Right atrium auricular region (tissue), 2 donors: ENCODE measurements at regions not wholly inside any gene's neighbourhood (a gene's known extent, or its start where the extent isn't known, plus 50 kb on each side); places are given as distances from the start of the nearest gene placed in this dataset.

Source experiments
- DNase-seq: peaks from one replicate; pipeline ENCODE4 v3.0.0-alpha.2; 2019; ENCODE audit warnings: low spot score
- H3K27ac ChIP-seq, 2 donors: fragments of 200-600 bp; sonication (generic); 1 replicate in 1 of 2; 2 replicates in 1 of 2; pipeline ENCODE4 v1.5.1; 2016 to 2019
- H3K27me3 ChIP-seq, 2 donors: fragments of 200-600 bp; sonication (generic); one replicate each; pipeline versions ENCODE4 v1.5.1 to v1.6.0; 2017 to 2019
- H3K36me3 ChIP-seq: fragments of 200-600 bp; sonication (generic); one replicate; pipeline ENCODE4 v1.5.1; 2016
- H3K4me1 ChIP-seq, 2 donors: fragments of 200-600 bp; sonication (generic); one replicate each; pipeline versions ENCODE4 v1.5.1 to v1.6.0; 2017 to 2019
- H3K4me3 ChIP-seq, 2 donors: fragments of 200-600 bp; sonication (generic); 1 replicate in 1 of 2; 2 replicates in 1 of 2; pipeline ENCODE4 v1.5.1; 2017 to 2019; ENCODE audit warnings: mild to moderate bottlenecking in 1 of 2, moderate library complexity in 1 of 2
- H3K9me3 ChIP-seq, 2 donors: fragments of 200-600 bp; sonication (generic); one replicate each; pipeline ENCODE4 v1.5.1; 2019
- TF ChIP-seq, protein P1 (sequence below), 2 donors: fragments of 200-600 bp; sonication (generic); IDR thresholded peaks; one replicate each; pipeline ENCODE4 v1.5.1; 2019; ENCODE audit warnings: antibody characterized with exemption in 2 of 2

- no peaks in the 10 kb centered on the region for H3K36me3 ChIP-seq
- H3K4me1 ChIP-seq: no peaks in the 10 kb centered on the region
- no peaks in the 10 kb centered on the region for H3K27me3 ChIP-seq
- no peak overlapping the region for H3K4me3 ChIP-seq
- TF ChIP-seq, protein P1, sequence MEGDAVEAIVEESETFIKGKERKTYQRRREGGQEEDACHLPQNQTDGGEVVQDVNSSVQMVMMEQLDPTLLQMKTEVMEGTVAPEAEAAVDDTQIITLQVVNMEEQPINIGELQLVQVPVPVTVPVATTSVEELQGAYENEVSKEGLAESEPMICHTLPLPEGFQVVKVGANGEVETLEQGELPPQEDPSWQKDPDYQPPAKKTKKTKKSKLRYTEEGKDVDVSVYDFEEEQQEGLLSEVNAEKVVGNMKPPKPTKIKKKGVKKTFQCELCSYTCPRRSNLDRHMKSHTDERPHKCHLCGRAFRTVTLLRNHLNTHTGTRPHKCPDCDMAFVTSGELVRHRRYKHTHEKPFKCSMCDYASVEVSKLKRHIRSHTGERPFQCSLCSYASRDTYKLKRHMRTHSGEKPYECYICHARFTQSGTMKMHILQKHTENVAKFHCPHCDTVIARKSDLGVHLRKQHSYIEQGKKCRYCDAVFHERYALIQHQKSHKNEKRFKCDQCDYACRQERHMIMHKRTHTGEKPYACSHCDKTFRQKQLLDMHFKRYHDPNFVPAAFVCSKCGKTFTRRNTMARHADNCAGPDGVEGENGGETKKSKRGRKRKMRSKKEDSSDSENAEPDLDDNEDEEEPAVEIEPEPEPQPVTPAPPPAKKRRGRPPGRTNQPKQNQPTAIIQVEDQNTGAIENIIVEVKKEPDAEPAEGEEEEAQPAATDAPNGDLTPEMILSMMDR (IDR thresholded peaks at IDR 0.05): no peak
- H3K27ac ChIP-seq: no peak overlapping the region
- H3K9me3 ChIP-seq: no peaks in the 10 kb centered on the region
- DNase-seq: no peak
Observed at GRCh38 chr4:179597301-179597700, 2155.1 kb upstream of the AGA start.

GRCh38 chr4:179601671-179602070, 2159.4 kb upstream of the AGA start:
- no peak overlapping the region for H3K27ac ChIP-seq
- H3K9me3 ChIP-seq: no peaks in the 10 kb centered on the region
- TF ChIP-seq, protein P1 (IDR thresholded peaks at IDR 0.05): no peak

DNA sequence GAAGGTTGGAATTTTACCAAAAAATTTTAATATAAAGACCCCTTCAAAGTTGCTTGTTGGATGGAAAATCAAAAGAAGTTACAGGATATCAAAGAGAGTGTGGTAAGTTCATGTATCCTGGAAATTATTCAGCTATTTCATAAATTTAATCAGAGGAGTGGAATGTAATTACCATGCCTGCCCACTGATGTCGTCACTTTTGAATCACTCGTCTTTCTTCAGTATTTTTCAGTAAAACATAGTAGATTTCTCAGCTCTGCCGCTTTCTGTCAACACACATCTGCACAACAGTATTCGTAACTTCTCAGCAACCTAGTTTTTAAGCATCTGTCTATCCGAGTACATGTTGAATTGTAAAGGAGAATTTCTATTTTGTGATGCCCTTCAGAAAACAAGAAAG, 2163.0 kb upstream of the AGA start:
- no peaks in the 10 kb centered on the region for H3K4me1 ChIP-seq
- no peaks in the 10 kb centered on the region for H3K9me3 ChIP-seq
- H3K27ac ChIP-seq: no peak overlapping the region
- no peaks in the 10 kb centered on the region for H3K36me3 ChIP-seq
- no peaks in the 10 kb centered on the region for H3K27me3 ChIP-seq
- no peak for DNase-seq
- TF ChIP-seq, protein P1 (IDR thresholded peaks at IDR 0.05): no peak
- no peak overlapping the region for H3K4me3 ChIP-seq

More at GRCh38 chr4:179601671-179602070, 2159.4 kb upstream of the AGA start:
- Histone ChIP-seq H3K27me3 (no peaks in the 10 kb centered on the region), H3K4me3 (no peak overlapping the region), H3K4me1 (no peaks in the 10 kb centered on the region), H3K36me3 (no peaks in the 10 kb centered on the region)
- no peak for DNase-seq

DNA sequence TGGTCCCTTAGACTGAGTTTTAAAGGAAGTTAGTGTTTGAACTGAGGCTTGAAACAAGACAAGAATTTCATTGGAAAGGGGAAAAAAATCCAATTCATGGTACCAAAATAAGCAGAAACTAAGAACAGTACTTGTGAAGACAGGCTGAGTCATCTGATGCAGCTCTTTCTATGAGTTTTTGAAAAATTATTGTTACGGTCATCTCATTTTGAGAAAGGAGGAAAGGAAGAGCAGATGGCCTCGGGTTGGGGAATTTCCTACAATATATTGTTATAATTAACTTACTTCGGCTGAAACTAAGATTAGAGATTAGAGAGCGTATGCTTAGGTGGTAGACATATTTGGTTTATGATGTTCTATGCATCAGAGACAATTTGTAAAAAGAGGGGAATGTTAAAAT, 2164.8 kb upstream of the AGA start:
- TF ChIP-seq, protein P1 (IDR thresholded peaks at IDR 0.05): no peak
- Histone ChIP-seq H3K36me3 (no peaks in the 10 kb centered on the region), H3K4me1 (no peaks in the 10 kb centered on the region), H3K27ac (no peak overlapping the region), H3K4me3 (no peak overlapping the region), H3K9me3 (no peaks in the 10 kb centered on the region), H3K27me3 (no peaks in the 10 kb centered on the region)
- DNase-seq: no peak

DNA sequence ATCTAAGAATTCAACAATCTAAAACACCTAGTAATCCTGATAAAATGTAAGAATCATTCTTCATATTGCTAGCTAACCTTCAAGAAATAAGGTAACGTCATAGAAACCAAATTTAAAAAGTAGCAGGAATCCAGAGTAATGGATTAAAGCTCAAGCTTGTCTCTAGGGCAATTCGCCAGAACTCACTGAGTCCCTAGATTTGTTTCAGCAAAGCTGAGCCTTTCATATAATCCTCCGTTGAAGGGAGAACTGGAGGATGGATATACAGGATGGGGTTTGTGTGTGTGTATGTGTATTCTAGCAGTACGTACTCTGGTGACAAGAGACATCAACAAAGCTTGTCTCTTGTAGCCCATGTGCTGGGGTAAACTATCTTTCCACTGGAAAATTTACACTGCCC, 2173.5 kb upstream of the AGA start:
- no peak overlapping the region for H3K4me3 ChIP-seq
- TF ChIP-seq, protein P1 (IDR thresholded peaks at IDR 0.05): no peak
- H3K4me1 ChIP-seq: no peaks in the 10 kb centered on the region
- no peak for DNase-seq
- no peaks in the 10 kb centered on the region for H3K27me3 ChIP-seq
- no peaks in the 10 kb centered on the region for H3K36me3 ChIP-seq
- no peaks in the 10 kb centered on the region for H3K9me3 ChIP-seq
- no peak overlapping the region for H3K27ac ChIP-seq

GRCh38 chr4:179618966-179619365, 2176.7 kb upstream of the AGA start:
- no peaks in the 10 kb centered on the region for H3K36me3 ChIP-seq
- no peak overlapping the region for H3K4me3 ChIP-seq
- H3K27me3 ChIP-seq: no peaks in the 10 kb centered on the region
- TF ChIP-seq, protein P1 (IDR thresholded peaks at IDR 0.05): no peak
- no peaks in the 10 kb centered on the region for H3K4me1 ChIP-seq
- DNase-seq: no peak
- H3K9me3 ChIP-seq: no peaks in the 10 kb centered on the region
- no peak overlapping the region for H3K27ac ChIP-seq
